Epithelial cell of esophagus (primary cell): ENCODE measurements at regions not wholly inside any gene's neighbourhood (a gene's known extent, or its start where the extent isn't known, plus 50 kb on each side); places are given as distances from the start of the nearest gene placed in this dataset.

Experiments
- DNase-seq: peaks from one replicate; pipeline ENCODE4 v3.0.0; 2010; ENCODE audit warnings: low read depth
- H3K4me3 ChIP-seq: 2 replicates; pipeline ENCODE4 v1.5.1; 2011; ENCODE audit warnings: mild to moderate bottlenecking, low read length, control low read depth
- CTCF ChIP-seq: IDR thresholded peaks from 2 replicates; pipeline ENCODE4 v1.5.1; 2011; ENCODE audit warnings: low read depth, mild to moderate bottlenecking, low read length, control low read depth, inconsistent platforms; ENCODE audit not compliant: insufficient read depth; ENCODE audit errors: missing control alignments

GRCh38 chr10:78304091-78305045 lies 270.7 kb downstream of the RPS24 start:
- DNase-seq: no peak
- TF ChIP-seq CTCF: no peak
- no peak overlapping the region for H3K4me3 ChIP-seq

DNA sequence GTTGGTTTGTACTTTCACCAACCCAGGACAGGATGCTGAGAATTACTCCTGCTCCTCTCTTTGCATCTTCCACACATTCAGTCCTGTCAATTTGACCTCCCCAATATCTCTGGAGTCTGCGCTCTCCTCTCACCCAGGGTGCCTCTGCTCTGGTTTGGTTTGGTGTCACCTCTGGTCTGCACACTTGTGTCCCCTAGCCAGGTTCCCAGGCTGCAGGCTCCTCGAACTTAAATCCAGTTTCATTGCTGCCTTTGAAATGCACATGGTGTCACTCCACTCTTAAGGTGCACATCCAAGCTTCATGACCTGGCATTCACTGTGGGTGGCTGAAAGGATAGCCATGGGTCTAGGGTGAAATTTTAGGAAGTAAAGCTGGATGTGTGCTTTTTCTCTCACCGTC lies 271.6 kb downstream of the RPS24 start:
- DNase-seq: no peak
- no peak for TF ChIP-seq CTCF
- no peak overlapping the region for H3K4me3 ChIP-seq

- no peak overlapping the region for H3K4me3 ChIP-seq
- no peak for DNase-seq
- TF ChIP-seq CTCF: no peak
Observed at GRCh38 chr10:78306358-78306757, 272.7 kb downstream of the RPS24 start.

DNA sequence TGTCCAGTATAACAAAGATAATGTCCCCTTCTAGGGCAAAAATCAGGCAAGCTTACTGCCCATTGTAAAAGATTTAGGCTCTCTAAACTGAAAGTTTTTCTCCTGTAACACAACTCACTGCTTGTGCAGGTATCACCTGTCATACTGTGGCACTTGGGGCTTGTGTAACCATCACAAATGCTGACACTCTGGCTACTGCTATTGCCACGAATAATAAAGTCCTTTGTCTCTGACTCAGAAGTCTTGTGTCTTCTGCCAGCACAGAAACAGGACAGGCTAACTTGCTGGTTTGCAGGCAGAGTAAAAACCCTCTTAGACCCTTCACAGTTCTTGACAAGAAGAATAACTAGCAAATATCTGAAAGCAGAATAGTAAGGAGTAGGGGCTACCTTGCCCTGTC lies 273.9 kb downstream of the RPS24 start:
- TF ChIP-seq CTCF: no peak
- H3K4me3 ChIP-seq: no peak overlapping the region
- no peak for DNase-seq

- no peak for DNase-seq
- no peak overlapping the region for H3K4me3 ChIP-seq
- TF ChIP-seq CTCF: no peak
Observed at GRCh38 chr10:78309536-78310237, 276.0 kb downstream of the RPS24 start.

- no peak for TF ChIP-seq CTCF
- H3K4me3 ChIP-seq: no peak overlapping the region
- DNase-seq: no peak
Observed at GRCh38 chr10:78310481-78311080, 276.9 kb downstream of the RPS24 start.
